ENCODE measurements at regions not wholly inside any gene's neighbourhood (a gene's known extent, or its start where the extent isn't known, plus 50 kb on each side); places are given as distances from the start of the nearest gene placed in this dataset.

DNA sequence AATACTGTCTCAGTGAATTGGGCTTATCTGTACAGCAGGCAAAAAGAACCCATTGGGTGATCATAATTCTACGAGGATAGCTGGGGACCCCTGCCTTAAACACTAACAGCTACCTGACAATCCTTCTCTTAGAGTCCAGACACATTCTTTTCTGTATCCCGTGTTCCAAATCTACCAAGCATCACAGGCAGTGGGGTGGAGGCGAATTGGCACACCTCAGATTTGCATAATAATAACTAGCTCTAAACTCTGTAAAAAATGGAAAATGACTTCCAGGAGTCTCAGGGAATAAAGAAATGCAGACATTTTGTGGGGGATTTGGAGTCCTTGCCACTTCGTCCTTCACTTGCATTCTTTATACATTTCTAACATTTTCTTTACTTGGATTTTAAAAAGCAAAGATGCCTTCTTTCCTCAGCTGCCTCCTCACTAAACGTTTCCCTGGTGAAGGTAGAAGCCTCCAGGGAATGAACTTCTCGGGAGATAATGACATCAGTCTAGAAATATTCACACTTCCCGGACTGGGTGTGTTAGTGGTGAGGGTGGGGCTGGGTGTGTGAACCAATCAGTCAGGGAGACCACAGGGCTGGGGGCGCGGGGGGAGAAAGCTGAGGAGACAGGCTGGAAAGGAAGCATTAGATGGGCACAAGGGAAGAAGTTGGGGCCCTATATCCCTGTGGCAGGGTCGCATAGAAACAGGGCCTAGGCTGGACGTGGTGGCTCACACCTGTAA lies 59.1 kb upstream of the BOD1L2 start:
- DNase-seq, result no peak

DNA sequence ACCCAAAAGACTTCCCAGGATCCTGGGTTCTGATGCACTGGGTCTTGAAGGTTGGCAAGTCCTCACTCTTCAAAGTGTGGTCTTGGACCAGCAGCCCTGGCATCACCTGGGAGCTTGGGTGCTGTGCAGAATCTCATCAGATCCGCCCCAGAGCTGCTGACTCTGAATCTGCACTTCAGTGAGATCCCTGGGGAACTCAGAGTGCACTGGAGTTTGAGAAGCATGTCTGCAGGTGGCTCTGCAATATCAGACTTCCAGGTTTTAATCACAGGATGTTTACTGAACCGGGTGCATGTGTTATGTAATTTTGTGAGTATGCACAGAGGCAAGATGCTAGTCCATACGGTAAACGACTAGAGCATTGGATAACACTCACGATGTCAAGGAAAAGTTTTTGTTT lies 58.0 kb upstream of the BOD1L2 start:
- DNase-seq, result no peak

DNA sequence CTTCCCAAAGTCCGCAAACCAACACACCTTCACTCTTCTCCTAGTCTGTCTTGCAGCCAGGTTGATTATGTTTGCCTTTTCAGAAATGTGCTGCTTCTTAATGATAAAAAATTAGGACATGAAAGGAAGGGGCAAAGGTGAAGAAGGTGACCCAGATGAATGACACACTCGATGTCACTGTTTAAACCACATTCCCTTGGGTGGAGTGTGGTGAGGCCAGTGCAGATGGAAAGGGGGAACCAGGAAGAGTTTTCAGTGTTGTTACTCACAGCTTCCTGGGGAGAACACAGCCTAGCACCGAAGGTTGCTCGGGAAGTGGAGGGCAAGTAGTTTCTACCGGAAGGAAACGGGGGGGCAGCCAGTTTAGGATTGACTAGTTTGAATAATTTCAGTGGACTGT lies 57.2 kb upstream of the BOD1L2 start:
- peak; percentile 63 for DNase-seq

DNA sequence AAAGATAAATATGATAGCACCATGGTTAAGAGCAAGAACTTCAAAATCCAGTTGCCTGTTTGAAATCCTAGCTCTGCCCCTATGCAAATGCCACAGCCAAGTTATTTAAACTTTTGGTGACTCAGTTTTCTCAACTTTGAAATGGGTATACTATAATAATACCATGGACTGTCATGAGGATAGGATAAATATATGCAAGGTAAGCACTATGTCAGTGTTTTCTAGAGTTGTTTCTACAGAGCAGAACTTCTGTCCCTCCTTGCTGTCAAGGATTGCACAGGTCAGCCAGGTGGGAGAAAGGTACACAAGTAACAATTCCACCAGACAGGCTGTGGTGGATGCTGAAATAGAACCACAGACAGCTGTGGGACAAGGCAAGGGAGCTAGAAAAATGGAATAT lies 55.7 kb upstream of the BOD1L2 start:
- DNase-seq, result no peak

DNA sequence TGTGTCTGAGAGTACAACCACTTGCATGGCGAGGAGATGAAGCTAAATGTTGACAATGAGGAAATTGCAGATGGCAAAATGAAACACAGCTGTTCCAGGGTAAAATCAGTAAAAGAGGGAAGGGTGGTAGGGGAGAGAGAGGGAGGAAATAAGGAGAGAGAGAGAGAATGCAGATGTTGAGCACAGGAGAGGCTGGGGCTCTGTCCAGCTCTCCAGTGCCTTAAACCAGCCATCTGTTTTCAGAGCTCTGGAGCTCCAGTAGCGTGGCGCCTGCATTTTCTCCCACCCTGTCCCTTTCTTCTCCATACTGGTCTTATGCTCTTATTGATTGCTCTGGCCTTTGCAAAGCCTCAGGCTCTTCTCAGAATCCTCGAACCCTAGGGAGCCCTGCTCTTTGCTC lies 52.7 kb upstream of the BOD1L2 start:
- DNase-seq, result peak; percentile 39

DNA sequence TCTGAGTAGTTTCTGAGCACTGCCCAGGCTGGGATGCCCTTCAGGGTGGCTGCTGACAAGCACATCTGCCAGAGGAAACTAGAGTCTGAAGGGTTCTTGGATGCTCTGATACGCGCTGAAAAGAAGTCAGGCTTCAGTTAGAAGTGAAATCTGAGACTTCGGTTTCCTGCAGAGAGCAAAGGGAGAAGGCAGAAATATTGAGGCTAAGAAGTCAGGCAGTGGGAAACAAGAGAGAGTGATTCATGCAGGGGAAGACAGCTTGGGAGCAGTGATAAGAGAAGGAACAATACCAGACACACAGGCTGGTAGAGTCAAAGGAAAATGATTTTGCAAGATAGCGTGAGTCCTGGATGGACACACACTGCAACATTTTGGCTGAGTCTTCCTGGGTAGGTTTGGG lies 51.0 kb upstream of the BOD1L2 start:
- DNase-seq, result no peak

All from MV-4-11 (cell line).